Astrocyte of the cerebellum (primary cell): ENCODE measurements at regions not wholly inside any gene's neighbourhood (a gene's known extent, or its start where the extent isn't known, plus 50 kb on each side); places are given as distances from the start of the nearest gene placed in this dataset.
A peak's percentile ranks its signal among the peaks of the same experiment; 100 is the strongest.

Experiments used
- DNase-seq: peaks from one replicate; pipeline ENCODE4 v3.0.0-alpha.2; 2011; ENCODE audit warnings: low read depth
- H3K4me3 ChIP-seq: 2 replicates; pipeline ENCODE4 v1.5.1; 2011; ENCODE audit warnings: mild to moderate bottlenecking, low read depth, low read length, moderate library complexity
- CTCF ChIP-seq: IDR thresholded peaks from 2 replicates; pipeline ENCODE4 v1.5.1; 2012; ENCODE audit warnings: low read length, low read depth, moderate library complexity, mild to moderate bottlenecking; ENCODE audit errors: missing control alignments
- in situ Hi-C: cut with HindIII; loops from 2 replicates; pipeline ENCODE4 v1.10.0; 2017; ENCODE audit warnings: low sequenced_read_pairs

DNA sequence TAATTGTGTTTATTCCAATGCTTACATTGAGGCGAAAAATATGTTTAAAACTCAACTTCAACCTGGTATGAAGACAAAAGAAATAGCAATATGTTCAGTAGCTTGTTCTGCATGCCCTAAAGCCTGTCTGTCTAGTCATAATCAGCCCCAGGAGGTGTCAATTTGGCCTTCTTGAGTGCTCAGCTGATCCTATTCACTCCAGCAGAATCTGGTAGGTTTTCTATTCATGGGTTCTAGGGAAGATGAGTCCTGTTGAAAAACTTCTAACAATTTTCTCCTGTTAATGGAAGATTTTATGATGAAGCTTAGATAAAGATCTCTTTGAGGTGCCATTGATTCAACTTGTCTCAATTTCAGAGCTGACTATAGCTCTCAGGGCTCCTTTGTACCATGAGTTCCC, 402.0 kb upstream of the UBE2E3 start:
- DNase-seq: no peak
- H3K4me3 ChIP-seq: no peak overlapping the region
- in situ Hi-C loops: no loop called here
- TF ChIP-seq CTCF: no peak

DNA sequence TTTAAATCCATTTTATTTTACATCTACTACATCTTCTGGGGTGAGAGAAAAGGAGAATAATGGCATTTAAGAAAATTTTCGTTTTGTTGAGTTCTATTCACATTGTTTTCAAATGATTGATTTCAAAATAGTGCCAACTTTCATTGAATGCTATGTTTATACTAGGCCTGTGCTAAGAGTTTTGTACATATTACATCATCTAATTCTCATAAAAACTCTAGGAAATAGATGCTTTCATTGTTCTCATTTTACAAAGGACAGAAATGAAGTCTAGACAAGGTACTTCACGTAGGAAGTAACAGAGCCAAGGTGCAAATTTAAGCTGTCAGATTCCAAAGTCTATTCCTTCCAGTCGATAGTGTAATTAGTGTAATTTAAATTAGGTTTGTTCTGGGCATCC, 402.8 kb upstream of the UBE2E3 start:
- no peak for DNase-seq
- H3K4me3 ChIP-seq: no peak overlapping the region
- TF ChIP-seq CTCF: no peak
- in situ Hi-C loops: no loop called here

DNA sequence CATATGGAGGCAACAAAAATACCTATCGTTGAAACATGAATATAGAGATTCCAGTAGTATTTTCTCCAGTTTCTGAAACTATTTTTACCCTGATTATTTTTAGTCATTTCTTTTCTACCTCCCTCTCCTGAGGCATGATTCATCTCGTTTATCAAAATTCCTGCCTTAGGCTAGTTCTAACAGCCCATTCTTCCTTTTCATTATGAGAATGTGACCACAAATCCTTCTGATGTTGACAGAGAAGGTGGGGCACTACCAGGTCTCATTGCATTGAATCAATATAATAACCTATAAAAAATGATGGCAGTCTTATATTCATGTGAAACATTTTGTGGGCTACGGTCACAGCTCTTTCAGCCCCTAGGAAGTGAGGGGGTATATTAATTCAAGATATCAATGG, 406.5 kb upstream of the UBE2E3 start:
- no peak overlapping the region for H3K4me3 ChIP-seq
- no peak for TF ChIP-seq CTCF
- peak; percentile 5 for DNase-seq
- in situ Hi-C loops: no loop called here

DNA sequence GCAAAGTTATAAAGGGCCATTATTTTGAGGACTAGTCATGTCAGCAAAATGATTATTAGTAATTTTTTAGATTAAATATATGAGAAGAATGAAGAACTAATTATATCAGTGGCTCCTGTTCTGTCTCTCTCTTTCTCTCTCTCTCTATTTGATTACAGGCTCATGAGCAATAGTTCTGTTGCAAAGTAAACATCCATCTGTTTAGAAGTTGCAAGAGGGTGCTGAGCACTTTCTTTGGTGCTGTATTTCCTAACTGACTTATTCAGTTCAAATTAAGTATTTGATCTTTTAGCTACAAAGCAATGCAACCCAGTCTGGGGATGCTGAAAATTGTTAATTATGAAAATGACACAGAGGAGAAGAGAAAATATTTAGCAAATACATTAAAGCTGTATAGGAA, 408.1 kb upstream of the UBE2E3 start:
- in situ Hi-C loops: no loop called here
- DNase-seq: no peak
- no peak for TF ChIP-seq CTCF
- no peak overlapping the region for H3K4me3 ChIP-seq

- peak; percentile 9 for DNase-seq
- no peak overlapping the region for H3K4me3 ChIP-seq
- TF ChIP-seq CTCF: no peak
- in situ Hi-C loops: no loop called here
Observed at GRCh38 chr2:180571559-180571958, 408.8 kb upstream of the UBE2E3 start.

- no peak for TF ChIP-seq CTCF
- no peak overlapping the region for H3K4me3 ChIP-seq
- in situ Hi-C loops: no loop called here
- no peak for DNase-seq
Observed at GRCh38 chr2:180570864-180571263, 409.5 kb upstream of the UBE2E3 start.

GRCh38 chr2:180564051-180564450, 416.4 kb upstream of the UBE2E3 start:
- no peak overlapping the region for H3K4me3 ChIP-seq
- in situ Hi-C loops: no loop called here
- DNase-seq: no peak
- TF ChIP-seq CTCF: no peak
